ENCODE measurements at regions not wholly inside any gene's neighbourhood (a gene's known extent, or its start where the extent isn't known, plus 50 kb on each side); places are given as distances from the start of the nearest gene placed in this dataset.

DNA sequence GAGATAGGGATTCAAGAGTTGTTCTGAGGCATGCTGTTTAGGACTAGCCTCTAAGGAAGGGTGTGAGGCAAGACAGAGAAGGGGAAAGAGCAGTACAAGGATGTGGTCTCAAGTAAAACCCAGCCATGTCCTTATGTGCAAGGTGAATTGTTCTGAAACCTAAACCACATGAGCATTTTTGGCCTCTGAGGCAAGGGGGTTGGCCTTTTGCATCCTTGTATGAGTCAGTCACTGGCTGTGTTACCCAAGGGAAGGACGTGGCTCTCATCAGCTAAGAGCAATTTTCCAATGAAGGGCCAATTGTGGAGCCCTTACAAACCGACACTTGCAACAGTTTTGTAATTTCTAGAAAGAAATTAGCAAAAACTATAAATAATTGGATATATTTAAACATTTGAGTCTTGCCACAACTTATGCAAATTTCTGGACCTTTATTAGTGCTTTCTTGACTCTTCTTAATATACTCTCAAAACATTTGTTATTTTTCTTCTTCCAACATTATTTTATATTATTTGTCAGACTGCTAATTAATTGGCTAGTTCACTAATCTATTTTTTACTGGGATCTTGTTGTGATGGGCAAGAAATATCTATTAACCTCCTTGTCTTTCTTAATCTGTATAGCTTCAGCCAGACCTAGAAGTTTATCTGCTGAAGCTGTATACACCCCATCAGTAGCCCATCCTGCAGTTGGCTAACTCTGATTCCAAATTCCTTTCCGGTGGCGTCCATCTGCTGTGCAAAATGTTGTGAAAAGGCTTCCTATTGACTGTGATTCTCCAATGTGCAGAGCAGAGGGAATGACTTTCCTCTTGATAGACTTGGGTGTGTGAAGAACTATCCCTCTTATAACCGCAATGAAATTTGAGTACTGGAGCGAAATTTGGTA, 97.7 kb upstream of the P2RY1 start:
- Histone ChIP-seq H3K9me3 (replicated peaks; ENCODE audit: control insufficient read depth, insufficient read depth, low read length) (no peaks in the 10 kb centered on the region), H3K27me3 (ENCODE audit: control insufficient read depth in 2 of 2, insufficient read depth in 2 of 2, low read length in 2 of 2) (peaks cover 0 to 2% of the 10 kb centered on the region in 2 experiments), H3K4me3 (replicated peaks in 1 of 3; ENCODE audit: insufficient read depth in 1 of 3, low read depth in 1 of 3, low read length in 3 of 3) (no peak overlapping the region), H3K27ac (ENCODE audit: insufficient read depth, low read depth, low read length) (no peak overlapping the region), H3K9me1 (replicated peaks; ENCODE audit: control insufficient read depth, extremely low read depth, insufficient read depth, low read length) (no peaks in the 10 kb centered on the region), H3K9ac (replicated peaks; ENCODE audit: extremely low read depth, insufficient read depth, low read length) (no peak overlapping the region), H3K36me3 (ENCODE audit: control insufficient read depth in 2 of 2, extremely low read depth in 1 of 2, insufficient read depth in 2 of 2, low read length in 2 of 2) (no peaks in the 10 kb centered on the region), H4K20me1 (replicated peaks; ENCODE audit: control insufficient read depth, extremely low read depth, insufficient read depth, low read length) (no peaks in the 10 kb centered on the region), H3K4me1 (ENCODE audit: control insufficient read depth, extremely low read depth, insufficient read depth, low read length) (no peaks in the 10 kb centered on the region), H3K4me2 (ENCODE audit: insufficient read depth, low read length) (no peak overlapping the region), H2AFZ (ENCODE audit: low read depth, low read length) (no peak overlapping the region), H3K79me2 (ENCODE audit: control insufficient read depth, insufficient read depth, low read length) (no peaks in the 10 kb centered on the region)
- ChIA-PET POLR2A (no interaction called here), CTCF (interaction anchor here (0.8 to 2.1 kb wide), 2 partner anchors 9 to 17 kb away, joined by 4 to 5 read pairs; no protein-coding TSS in a partner anchor)
- TF ChIP-seq FOS (IDR thresholded peaks at IDR 0.05; ENCODE audit: borderline replicate concordance, insufficient read depth, low read length): no peak
- TF ChIP-seq, protein P1, sequence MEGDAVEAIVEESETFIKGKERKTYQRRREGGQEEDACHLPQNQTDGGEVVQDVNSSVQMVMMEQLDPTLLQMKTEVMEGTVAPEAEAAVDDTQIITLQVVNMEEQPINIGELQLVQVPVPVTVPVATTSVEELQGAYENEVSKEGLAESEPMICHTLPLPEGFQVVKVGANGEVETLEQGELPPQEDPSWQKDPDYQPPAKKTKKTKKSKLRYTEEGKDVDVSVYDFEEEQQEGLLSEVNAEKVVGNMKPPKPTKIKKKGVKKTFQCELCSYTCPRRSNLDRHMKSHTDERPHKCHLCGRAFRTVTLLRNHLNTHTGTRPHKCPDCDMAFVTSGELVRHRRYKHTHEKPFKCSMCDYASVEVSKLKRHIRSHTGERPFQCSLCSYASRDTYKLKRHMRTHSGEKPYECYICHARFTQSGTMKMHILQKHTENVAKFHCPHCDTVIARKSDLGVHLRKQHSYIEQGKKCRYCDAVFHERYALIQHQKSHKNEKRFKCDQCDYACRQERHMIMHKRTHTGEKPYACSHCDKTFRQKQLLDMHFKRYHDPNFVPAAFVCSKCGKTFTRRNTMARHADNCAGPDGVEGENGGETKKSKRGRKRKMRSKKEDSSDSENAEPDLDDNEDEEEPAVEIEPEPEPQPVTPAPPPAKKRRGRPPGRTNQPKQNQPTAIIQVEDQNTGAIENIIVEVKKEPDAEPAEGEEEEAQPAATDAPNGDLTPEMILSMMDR (IDR thresholded peaks at IDR 0.05; ENCODE audit: extremely low read depth in 1 of 2, insufficient read depth in 1 of 2, low read depth in 1 of 2, low read length in 2 of 2): no peak
- no peak for TF ChIP-seq GATA2 (IDR thresholded peaks at IDR 0.05; ENCODE audit: insufficient read depth, insufficient read length, low read depth, low read length)
- no peak for TF ChIP-seq EZH2 (IDR thresholded peaks at IDR 0.05; ENCODE audit: borderline replicate concordance, low read depth, low read length, severe bottlenecking)
- no peak for TF ChIP-seq JUN (IDR thresholded peaks at IDR 0.05; ENCODE audit: borderline replicate concordance, insufficient read depth, insufficient read length, low read depth)
- TF ChIP-seq MAX (IDR thresholded peaks at IDR 0.05; ENCODE audit: insufficient read depth, insufficient read length): no peak
- no peak for TF ChIP-seq POLR2A (IDR thresholded peaks at IDR 0.05; ENCODE audit: low read depth, low read length)
- TF ChIP-seq MYC (IDR thresholded peaks at IDR 0.05; ENCODE audit: low read depth, low read length): no peak
- TF ChIP-seq POLR2AphosphoS5 (IDR thresholded peaks at IDR 0.05; ENCODE audit: insufficient read depth, low read depth, low read length): no peak
- no peak for FAIRE-seq
- no TSS peak for BruUV-seq (replicated peaks)
- no peak for DNase-seq (ENCODE audit: low read depth, low spot score)
- intact Hi-C loops (cut with micrococcal nuclease): no loop called here
- dilution Hi-C loops (cut with MboI; ENCODE audit: extremely low pct_ligation_motif_present, low sequenced_read_pairs): no loop called here

All from endothelial cell of umbilical vein (primary cell).